HG03097 (cell line): ENCODE measurements at regions not wholly inside any gene's neighbourhood (a gene's known extent, or its start where the extent isn't known, plus 50 kb on each side); places are given as distances from the start of the nearest gene placed in this dataset.

Experiments used
- ATAC-seq: cut with Tn5 transposase; IDR thresholded peaks from one replicate; pipeline ENCODE4 v1.9.1; 2021; ENCODE audit not compliant: unreplicated experiment, low FRiP score

GRCh38 chr5:31100047-31100575 lies 93.4 kb upstream of the CDH6 start:
- ATAC-seq = no peak

DNA sequence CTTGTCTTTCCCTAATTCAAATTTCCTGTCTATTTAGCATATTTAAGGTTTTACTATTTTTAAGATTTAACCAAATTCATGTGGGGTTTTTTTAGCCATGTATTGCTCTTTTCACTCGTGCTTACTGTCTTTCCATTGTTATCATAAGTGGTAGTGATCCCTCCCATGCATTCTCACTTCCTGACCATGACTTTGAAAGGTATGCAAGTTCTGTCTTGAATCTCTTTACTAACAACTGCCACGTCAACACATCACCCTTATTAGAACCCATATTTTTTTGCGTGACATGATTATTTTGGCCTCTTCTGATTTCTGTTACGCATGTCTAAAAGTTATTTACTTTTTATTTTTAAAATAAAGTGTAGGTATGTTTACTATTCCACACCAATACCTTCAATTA lies 94.7 kb upstream of the CDH6 start:
- ATAC-seq = no peak

DNA sequence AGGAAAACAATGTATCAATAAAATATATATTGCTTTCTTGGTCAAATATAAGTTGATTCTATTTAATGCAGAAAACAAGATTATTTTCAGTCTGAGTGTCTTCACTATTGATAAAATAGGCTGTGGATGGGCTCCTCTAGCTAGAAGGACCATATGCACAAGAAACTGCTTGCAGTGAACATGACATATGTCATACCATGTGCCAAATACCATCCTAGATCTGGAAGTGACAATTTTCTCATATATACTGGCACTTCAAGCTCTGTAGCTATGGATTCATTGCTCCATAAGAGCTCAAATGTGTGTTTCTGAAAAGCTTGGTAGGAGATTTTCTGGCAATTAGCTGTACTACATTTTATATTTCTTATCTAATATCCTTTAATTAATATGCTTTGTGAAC lies 95.6 kb upstream of the CDH6 start:
- ATAC-seq = no peak

DNA sequence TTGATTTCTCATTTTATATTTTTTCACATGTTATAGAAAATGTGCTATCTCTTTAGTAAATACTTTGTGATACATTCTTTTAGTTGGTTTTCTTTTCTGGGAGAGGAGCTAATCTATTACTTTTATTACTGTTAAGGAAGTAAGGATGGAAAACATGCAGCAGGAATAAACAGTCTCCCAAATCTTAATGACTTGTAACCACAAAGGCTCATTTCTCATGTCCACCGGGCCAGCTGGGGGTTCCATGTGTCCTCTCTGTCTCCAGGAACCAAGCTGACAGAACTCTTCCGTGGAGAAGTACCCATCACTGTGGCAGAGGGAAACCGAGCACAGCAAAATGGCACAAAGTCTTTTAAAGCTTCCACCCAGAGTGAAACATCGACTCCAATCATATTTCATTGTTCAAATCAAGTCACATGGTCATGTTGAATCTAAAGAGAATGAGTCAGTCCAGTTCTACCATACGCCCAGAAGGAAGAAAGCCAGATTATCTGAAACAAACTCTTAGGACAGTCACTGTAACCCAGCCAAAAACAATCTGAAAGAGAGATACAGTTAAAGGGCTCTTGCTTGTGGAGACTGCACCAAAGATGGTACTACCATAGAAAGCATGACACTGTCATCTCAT lies 97.1 kb upstream of the CDH6 start:
- no peak for ATAC-seq

DNA sequence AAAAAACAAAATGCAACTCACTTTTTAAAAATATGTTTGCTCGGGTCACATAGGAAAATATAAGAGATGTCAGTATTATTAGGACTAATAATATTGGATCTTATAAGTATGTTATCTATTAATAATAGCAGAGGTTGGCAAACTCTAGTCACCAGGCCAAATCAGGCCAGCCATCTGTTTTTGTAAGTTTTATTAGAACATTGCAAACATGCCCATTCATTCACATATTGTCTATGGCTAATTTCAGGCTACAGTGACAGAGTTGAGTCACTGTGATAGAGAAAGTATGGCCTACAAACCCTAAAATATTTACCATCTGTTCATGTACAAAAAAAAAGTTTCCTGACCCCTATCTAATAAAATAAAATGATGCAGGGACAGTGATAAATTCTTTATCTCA lies 97.7 kb upstream of the CDH6 start:
- no peak for ATAC-seq

DNA sequence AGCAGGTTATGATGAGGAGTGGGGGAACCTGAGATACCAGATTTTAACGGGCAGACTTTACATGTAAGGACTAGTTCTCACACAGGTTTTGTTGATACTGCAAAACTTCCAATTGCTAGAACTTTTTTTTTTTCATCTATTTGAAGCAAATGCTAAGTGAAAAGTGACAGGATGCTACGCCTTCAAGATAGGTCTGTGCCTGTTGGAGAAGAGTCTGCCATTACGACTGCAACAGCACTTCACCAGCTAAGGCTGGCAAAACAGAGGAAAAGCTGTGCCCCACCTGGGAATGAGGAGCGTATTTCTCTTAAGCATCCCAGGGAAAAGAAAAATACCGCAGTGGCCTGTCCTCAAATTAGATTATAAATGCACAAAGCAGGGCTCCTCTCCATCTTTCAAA lies 102.0 kb upstream of the CDH6 start:
- ATAC-seq = no peak

- ATAC-seq = no peak
Measured at GRCh38 chr5:31090467-31090866, 103.0 kb upstream of the CDH6 start.

- ATAC-seq = no peak
Measured at GRCh38 chr5:31086839-31087415, 106.6 kb upstream of the CDH6 start.

DNA sequence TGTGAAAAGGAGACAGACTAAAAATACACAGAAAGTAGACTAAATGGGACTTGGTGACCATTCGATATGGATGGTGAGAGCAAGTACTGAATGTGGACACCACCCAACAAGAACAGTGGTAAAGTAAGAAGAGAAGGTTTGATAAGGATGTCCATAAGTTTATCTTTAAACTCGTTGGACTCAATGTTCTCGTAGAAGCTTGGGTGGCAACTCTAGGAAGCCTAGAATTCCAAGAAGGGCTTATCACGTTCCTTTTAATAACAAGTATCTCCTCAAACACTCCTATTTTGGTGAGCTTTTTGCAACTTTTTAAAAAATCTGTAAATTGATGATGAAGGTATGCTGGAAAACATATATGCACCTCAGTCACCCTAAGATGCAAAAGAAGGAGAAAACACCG lies 108.6 kb upstream of the CDH6 start:
- no peak for ATAC-seq

DNA sequence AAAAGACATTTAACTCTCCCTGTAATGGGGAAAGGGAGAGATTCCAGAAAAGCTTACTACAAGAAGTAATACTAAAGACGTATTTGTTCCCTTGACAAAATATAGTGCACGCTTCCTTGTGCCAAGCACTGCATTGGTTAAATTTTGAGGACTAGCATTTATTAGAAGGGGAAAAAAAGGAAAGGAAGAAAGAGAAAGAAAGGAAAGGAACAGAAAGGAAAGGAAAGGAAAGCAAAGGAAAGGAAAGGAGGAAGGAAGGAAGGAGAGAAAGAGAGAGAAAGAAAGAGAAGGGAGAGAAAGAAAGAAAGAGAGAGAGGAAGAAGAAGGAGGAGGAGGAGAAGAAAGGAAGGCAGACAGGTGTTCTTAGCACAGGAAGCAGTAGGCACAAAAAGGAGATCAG lies 110.1 kb upstream of the CDH6 start:
- no peak for ATAC-seq

GRCh38 chr5:31079668-31080067 lies 113.8 kb upstream of the CDH6 start:
- ATAC-seq = no peak

DNA sequence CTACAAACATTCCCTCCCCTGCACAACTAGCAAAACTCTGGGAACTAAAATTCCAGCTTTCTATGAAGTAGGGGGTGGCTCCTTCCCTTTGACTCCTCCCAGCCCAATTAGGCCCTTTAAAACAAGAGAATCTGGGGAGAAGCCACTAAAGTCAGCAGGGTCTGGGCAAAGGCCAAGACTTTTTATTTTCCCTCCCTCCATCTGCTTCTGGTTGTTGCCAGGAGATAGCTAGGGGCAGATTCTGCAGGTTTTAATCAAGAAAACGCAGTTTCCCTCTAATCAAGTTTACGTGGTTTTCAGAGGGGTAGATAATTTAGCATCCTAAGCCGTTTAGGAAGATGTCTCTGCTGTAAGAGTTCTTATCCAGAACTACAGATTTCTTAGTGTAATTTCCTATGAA lies 114.5 kb upstream of the CDH6 start:
- no peak for ATAC-seq

DNA sequence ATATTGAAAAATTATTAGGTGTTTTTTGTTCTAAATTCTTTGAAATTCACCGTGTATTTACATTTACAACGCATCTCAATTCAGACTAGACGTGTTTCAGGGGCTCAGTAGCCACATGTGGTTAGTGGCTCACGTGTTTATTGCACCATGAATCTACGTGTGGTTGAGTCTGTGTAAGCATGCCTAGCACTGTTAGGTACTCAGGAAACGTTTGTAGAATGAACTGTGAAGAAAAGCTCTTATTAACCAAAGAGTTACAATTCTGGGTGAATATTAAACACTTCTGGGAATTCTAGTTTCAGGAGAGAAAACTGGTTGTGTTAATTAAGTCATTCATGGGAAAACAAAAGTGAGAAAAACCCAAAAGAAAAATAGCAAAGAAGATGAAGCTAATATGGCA lies 117.5 kb upstream of the CDH6 start:
- no peak for ATAC-seq

GRCh38 chr5:31068287-31068686 lies 125.2 kb upstream of the CDH6 start:
- no peak for ATAC-seq

DNA sequence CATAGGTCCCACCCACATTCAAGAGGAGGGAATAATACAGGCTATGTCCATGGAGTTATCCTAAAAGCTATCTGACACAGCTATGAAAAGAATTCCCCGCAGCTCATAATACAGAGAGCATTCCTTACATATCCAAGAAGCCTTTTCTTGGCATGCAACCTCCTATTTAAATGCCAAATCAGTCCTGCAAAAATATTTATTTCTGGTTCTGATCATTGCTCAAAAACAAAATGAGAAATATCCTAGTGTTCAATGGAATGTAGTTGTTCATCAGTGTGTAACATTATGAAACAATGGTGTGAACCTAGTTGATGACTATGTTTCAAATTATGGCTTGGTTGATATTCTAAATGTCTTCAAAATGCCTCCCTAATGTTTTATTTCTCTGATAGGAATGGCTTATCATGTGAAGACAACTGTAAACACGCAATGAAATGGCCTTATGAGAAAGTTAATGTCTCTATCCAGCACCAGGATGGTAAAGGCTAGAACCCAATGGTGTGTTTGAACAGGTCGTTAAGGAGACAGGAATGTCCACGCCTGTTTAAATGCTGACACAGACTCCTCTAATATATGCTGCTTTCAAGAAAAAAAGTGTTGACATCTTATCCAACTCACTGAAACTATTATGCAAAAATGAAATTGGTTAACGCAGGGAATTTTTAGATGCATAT lies 126.7 kb upstream of the CDH6 start:
- ATAC-seq = no peak

GRCh38 chr5:31064215-31064614 lies 129.3 kb upstream of the CDH6 start:
- ATAC-seq = no peak

- no peak for ATAC-seq
Measured at GRCh38 chr5:31062902-31063580, 130.4 kb upstream of the CDH6 start.

DNA sequence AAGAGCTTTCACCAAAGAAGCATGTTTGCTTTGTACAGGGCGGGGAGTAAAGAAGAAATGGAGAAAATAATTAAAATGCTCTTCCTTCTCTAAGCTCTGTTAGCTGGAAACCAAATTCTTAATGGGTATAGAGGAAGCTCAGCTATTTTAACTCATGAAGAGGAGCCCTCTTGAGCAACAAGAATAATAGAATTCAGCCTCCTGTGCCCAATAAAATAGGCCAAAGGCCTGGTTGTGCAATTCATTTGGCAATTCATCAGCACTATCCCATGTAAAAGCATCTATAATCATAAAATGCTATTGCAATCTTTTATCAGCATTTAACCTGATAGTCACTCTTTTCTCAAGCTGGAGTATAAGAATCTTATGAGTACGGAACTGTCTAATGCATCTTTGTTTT lies 133.6 kb upstream of the CDH6 start:
- ATAC-seq = no peak

GRCh38 chr5:31054453-31054852 lies 139.0 kb upstream of the CDH6 start:
- no peak for ATAC-seq

GRCh38 chr5:31052937-31053658 lies 140.4 kb upstream of the CDH6 start:
- ATAC-seq = no peak

DNA sequence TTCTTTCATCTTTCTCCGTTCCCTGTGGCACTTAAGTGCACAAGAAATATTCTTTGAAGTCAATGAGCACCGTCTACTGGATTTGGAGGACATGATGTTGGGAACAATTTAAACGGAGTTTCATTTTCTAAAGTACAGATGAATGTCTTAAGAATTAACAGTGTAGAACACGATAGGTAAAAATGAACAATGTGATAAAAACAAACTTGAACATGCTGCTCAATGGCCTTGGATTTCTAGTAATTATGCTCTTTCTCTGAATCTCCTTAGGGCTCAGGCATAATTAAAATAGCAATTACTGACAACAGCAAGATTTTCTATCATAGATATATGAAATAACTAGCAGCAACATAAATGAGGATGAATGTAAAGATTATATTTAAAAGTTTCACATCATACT lies 142.2 kb upstream of the CDH6 start:
- ATAC-seq = no peak
